Sigmoid colon (tissue), 6 donors: ENCODE measurements at regions not wholly inside any gene's neighbourhood (a gene's known extent, or its start where the extent isn't known, plus 50 kb on each side); places are given as distances from the start of the nearest gene placed in this dataset.
"Not testable (repeated sequence)": the region's sequence is repeated elsewhere in the genome, so short reads cannot be mapped to it uniquely, and the experiment has no call there.

Experiments
- DNase-seq: peaks from one replicate; pipeline ENCODE4 v3.0.0-alpha.2; 2019
- H3K27ac ChIP-seq, 4 donors: fragments of 200-600 bp; sonication (generic); one replicate each; pipeline ENCODE4 v1.5.1; 2016 to 2019; ENCODE audit warnings: mild to moderate bottlenecking in 1 of 4
- H3K27me3 ChIP-seq, 3 donors: fragments of 200-600 bp; sonication (generic); one replicate each; pipeline ENCODE4 v1.5.1; 2019; ENCODE audit warnings: mild to moderate bottlenecking in 1 of 3
- H3K36me3 ChIP-seq, 4 donors: fragments of 200-600 bp; sonication (generic); one replicate each; pipeline ENCODE4 v1.5.1; 2016 to 2019
- H3K4me1 ChIP-seq, 4 donors: fragments of 200-600 bp; sonication (generic); one replicate each; pipeline ENCODE4 v1.5.1; 2017 to 2019
- H3K4me3 ChIP-seq, 4 donors: fragments of 200-600 bp; sonication (generic); one replicate each; pipeline ENCODE4 v1.5.1; 2017 to 2019; ENCODE audit warnings: mild to moderate bottlenecking in 2 of 4, moderate library complexity in 1 of 4
- H3K9me3 ChIP-seq, 4 donors: fragments of 200-600 bp in 3 of 4; sonication (generic) in 3 of 4; one replicate each; pipeline versions ENCODE4 v1.5.1 to v1.6.1; 2013 to 2019
- EP300 ChIP-seq, 4 donors: sonication (generic); formaldehyde crosslinking; IDR thresholded peaks; one replicate each; pipeline ENCODE4 v1.6.1; 2017; ENCODE audit warnings: antibody characterized with exemption in 4 of 4
- POLR2A ChIP-seq, 2 donors: fragments of 450-650 bp; IDR thresholded peaks; one replicate each; pipeline ENCODE4 v1.6.1; 2016; ENCODE audit warnings: antibody characterized with exemption in 2 of 2, mild to moderate bottlenecking in 2 of 2, moderate library complexity in 2 of 2
- POLR2AphosphoS5 ChIP-seq, 4 donors: sonication (generic); formaldehyde crosslinking; IDR thresholded peaks; one replicate each; pipeline ENCODE4 v1.6.1; 2017; ENCODE audit warnings: antibody characterized with exemption in 4 of 4
- WGBS, 2 donors: extraction: QIAGEN DNeasy Blood & Tissue Kit; methylation state at CpG; one replicate each; pipeline ENCODE4 v1.1.7; 2013; 5-methylcytosine and 5-hydroxymethylcytosine counted together
- intact Hi-C: fragments of 100-400 bp; cut with DNase I; formaldehyde crosslinking; loops from one replicate; pipeline ENCODE4 v1.15.1; 2023
- TF ChIP-seq, protein P1 (sequence below), 4 experiments: fragments of 450-650 bp in 3 of 4; fragments of 200-600 bp in 1 of 4; IDR thresholded peaks; one replicate each; pipeline ENCODE4 v1.5.1; 2016 to 2019; ENCODE audit warnings: antibody characterized with exemption in 4 of 4, mild to moderate bottlenecking in 3 of 4, moderate library complexity in 2 of 4
- donor health status: healthy with polysubstance abuse.
- donor health status: healthy.

DNA sequence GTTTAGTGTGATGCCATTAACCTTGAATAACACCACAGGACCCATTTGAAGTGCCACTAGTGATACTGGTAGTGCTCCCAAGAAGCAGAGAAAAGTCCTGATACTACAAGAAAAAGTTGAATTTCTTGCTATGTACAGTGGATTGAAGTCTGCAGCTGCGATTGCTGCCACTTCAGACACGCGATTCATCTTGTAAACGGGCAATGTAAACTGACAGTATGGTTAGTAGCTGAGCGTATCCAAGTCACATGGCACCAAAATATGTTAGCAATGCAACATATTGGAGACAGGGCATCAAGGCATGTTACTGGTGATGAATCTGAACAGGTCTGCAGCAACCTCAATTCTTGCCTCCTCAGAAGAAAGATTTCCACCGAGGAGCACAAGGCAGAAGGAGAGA, 238.9 kb downstream of the HS3ST3B1 start:
- Histone ChIP-seq H3K27ac (no peak overlapping the region), H3K27me3 (no peaks in the 10 kb centered on the region), H3K4me1 (no peaks in the 10 kb centered on the region), H3K36me3 (no peaks in the 10 kb centered on the region), H3K9me3 (peaks cover 0 to 8% (median 0%) of the 10 kb centered on the region in 4 donors), H3K4me3 (no peak overlapping the region)
- TF ChIP-seq, protein P1, sequence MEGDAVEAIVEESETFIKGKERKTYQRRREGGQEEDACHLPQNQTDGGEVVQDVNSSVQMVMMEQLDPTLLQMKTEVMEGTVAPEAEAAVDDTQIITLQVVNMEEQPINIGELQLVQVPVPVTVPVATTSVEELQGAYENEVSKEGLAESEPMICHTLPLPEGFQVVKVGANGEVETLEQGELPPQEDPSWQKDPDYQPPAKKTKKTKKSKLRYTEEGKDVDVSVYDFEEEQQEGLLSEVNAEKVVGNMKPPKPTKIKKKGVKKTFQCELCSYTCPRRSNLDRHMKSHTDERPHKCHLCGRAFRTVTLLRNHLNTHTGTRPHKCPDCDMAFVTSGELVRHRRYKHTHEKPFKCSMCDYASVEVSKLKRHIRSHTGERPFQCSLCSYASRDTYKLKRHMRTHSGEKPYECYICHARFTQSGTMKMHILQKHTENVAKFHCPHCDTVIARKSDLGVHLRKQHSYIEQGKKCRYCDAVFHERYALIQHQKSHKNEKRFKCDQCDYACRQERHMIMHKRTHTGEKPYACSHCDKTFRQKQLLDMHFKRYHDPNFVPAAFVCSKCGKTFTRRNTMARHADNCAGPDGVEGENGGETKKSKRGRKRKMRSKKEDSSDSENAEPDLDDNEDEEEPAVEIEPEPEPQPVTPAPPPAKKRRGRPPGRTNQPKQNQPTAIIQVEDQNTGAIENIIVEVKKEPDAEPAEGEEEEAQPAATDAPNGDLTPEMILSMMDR (IDR thresholded peaks at IDR 0.05) = no peak
- DNase-seq = no peak
- intact Hi-C loops = no loop called here
- 75 to 83% methylated on average over 6 of the region's 6 CpGs for WGBS, 2 donors

DNA sequence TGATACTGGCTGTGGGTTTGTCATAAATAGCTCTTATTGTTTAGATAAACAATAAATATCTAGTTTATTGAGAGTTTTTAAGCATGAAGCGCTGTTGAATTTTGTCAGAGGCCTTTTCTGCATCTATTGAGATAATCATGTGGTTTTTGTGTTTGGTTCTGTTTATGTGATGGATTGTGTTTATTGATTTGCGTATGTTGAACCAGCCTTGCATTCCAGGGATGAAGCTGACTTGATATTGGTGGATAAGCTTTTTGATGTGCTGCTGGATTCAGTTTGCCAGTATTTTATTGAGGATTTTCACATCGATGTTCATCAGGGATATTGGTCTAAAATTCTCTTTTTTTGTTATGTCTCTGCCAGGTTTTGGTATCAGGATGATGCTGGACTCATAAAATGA, 231.4 kb downstream of the HS3ST3B1 start:
- H3K27me3 ChIP-seq, H3K4me3 ChIP-seq, intact Hi-C loops, H3K9me3 ChIP-seq, H3K4me1 ChIP-seq, H3K36me3 ChIP-seq, DNase-seq, H3K27ac ChIP-seq: not testable (repeated sequence)
- WGBS, 2 donors = 83 to 91% methylated on average over 3 of the region's 3 CpGs

DNA sequence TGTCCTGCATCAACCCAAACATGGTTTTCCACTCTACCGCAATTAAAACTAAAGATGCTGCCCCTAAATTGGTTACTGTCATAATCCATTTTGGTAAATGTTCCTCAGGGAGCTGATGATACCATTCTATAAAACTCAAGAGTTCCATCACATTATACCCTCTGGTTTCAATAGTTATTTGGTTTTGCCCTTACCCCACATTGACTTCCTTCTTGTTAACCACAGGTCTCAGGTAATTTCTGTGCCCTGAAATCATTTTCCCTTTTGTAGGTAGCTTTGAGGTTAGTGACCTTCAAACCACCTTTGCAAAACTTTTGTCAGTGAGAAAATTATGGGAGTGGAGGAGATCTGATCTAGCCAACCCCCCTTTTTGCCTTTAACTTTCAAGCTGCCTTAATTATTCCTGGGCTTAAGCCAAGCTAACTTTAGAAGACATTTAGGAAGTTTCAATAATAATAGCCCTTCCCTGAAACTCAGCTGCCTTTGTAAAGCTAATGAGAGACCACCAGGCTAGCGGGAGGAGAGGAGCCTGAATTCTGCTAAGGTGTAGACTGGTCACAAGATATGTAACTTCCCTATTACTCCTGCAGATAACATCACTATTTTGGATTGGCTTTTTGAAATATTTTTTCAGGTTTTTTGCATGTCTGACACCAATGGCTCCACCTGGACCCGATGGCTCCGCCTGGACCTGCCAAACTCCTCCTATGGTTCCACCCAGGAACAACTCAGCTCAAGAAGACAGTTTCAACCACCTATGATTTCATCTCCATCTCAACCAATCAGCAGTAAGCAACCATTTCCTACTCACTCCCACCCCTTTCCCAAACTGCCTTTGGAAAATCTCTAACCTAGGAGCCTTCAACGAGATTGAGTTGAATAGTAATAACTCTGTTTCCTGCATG, 224.9 kb downstream of the HS3ST3B1 start:
- H3K4me3 ChIP-seq = no peak overlapping the region
- peaks cover 0 to 5% (median 0%) of the 10 kb centered on the region in 4 donors for H3K9me3 ChIP-seq
- 81 to 82% methylated on average over 5 of the region's 5 CpGs for WGBS, 2 donors
- no peaks in the 10 kb centered on the region for H3K27me3 ChIP-seq
- intact Hi-C loops = no loop called here
- DNase-seq = no peak
- TF ChIP-seq EP300 (IDR thresholded peaks at IDR 0.05) = no peak
- no peaks in the 10 kb centered on the region for H3K36me3 ChIP-seq
- H3K27ac ChIP-seq = no peak overlapping the region
- H3K4me1 ChIP-seq = no peaks in the 10 kb centered on the region

DNA sequence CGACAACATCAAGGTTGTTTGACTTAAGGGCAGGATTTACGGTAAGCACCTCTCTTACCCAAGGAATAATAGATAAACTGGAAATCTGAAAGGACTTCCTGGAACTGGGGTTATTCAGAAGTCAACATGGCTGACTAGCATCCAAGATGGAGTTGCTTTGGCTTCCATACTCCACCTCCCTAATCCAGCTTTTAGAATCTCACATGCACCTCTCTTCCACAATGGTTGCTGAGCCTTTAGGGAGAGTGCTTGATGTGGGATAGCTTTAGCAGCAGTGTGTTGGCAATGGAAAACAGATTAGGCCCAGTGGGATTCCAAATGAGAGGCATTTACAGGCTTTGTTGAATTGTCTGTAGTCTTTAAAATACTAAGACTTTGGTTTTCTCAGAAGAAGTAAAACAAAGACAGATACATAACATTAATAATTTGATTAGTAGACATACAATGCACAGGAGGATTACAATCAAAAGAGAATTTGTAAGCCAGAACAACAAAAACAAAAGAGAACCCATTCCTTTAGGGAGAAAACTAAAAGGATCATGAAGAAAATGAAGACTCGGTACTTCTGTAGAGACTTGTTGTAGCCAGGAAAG, 222.0 kb downstream of the HS3ST3B1 start:
- H3K4me1 ChIP-seq = no peaks in the 10 kb centered on the region
- no peak for DNase-seq
- H3K4me3 ChIP-seq = no peak overlapping the region
- H3K27ac ChIP-seq = no peak overlapping the region
- no peaks in the 10 kb centered on the region for H3K36me3 ChIP-seq
- TF ChIP-seq, protein P1 (IDR thresholded peaks at IDR 0.05) = no peak
- TF ChIP-seq EP300 (IDR thresholded peaks at IDR 0.05) (no peak), POLR2A (IDR thresholded peaks at IDR 0.05) (no peak)
- intact Hi-C loops = no loop called here
- 39 to 66% methylated on average over 3 of the region's 3 CpGs for WGBS, 2 donors
- H3K27me3 ChIP-seq = no peaks in the 10 kb centered on the region
- H3K9me3 ChIP-seq = no peaks in the 10 kb centered on the region

DNA sequence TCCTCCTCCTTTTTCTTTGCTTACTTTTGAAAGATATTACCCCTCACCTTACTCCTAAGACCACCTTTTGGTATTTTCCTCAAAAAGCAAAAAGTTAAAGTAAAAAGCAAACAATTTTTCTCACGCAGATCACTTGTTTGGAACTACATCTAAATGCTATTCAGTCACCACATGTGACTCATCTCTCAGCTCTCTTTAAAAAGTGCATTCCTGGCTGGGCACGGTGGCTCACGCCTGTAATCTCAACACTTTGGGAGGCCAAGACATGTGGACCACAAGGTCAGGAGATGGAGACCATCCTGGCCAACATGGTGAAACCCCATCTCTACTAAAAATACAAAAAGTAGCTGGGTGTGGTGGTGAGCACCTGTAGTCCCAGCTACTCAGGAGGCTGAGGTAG, 218.0 kb downstream of the HS3ST3B1 start:
- H3K27me3 ChIP-seq, H3K4me1 ChIP-seq, H3K9me3 ChIP-seq, H3K4me3 ChIP-seq, intact Hi-C loops, H3K27ac ChIP-seq, H3K36me3 ChIP-seq, DNase-seq: not testable (repeated sequence)
- 80 to 86% methylated on average over 3 of the region's 3 CpGs for WGBS, 2 donors

DNA sequence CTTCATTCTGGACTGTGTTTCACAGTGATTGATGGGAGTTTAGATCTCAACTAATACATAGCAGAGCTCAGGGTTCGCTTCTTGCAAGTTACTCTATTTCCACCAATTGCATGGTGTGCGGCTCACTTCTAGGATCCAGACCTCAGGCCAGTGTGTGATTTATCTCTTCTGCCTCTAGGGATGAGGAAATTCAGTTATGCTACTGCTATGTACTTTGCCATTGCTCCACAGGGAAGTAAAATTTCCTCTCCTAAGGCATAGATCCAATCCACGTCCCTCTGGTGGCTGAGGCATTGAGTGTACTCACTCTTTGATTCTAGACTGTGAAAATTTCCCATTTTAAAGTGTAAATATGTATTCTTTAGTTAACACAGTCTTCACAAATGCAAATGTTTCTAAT, 214.1 kb downstream of the HS3ST3B1 start:
- TF ChIP-seq EP300 (IDR thresholded peaks at IDR 0.05) (no peak), POLR2AphosphoS5 (IDR thresholded peaks at IDR 0.05) (no peak), POLR2A (IDR thresholded peaks at IDR 0.05) (no peak)
- TF ChIP-seq, protein P1 (IDR thresholded peaks at IDR 0.05) = no peak
- H3K36me3 ChIP-seq = no peaks in the 10 kb centered on the region
- no peaks in the 10 kb centered on the region for H3K9me3 ChIP-seq
- H3K4me1 ChIP-seq = no peaks in the 10 kb centered on the region
- WGBS, 2 donors = 75 to 84% methylated on average over 3 of the region's 3 CpGs
- H3K4me3 ChIP-seq = no peak overlapping the region
- intact Hi-C loops = no loop called here
- H3K27ac ChIP-seq = no peak overlapping the region
- no peak for DNase-seq
- H3K27me3 ChIP-seq = no peaks in the 10 kb centered on the region
